NCI-H2227 treated with DMSO at 0.1 percent for 48 hours (cell line): ENCODE measurements at regions not wholly inside any gene's neighbourhood (a gene's known extent, or its start where the extent isn't known, plus 50 kb on each side); places are given as distances from the start of the nearest gene placed in this dataset.
"Not testable (repeated sequence)": the region's sequence is repeated elsewhere in the genome, so short reads cannot be mapped to it uniquely, and the experiment has no call there.

Experiments used
- DNase-seq: peaks from one replicate; lab custom pipeline; 2025; lab: John Stamatoyannopoulos, UW

- no peak for DNase-seq
These were observed 256.0 kb downstream of the VAPA start for GRCh38 chr18:10169814-10170213.

- no peak for DNase-seq
These were observed 256.6 kb downstream of the VAPA start for GRCh38 chr18:10170375-10170774.

GRCh38 chr18:10175333-10175732 lies 261.5 kb downstream of the VAPA start:
- not testable (repeated sequence) for DNase-seq

- not testable (repeated sequence) for DNase-seq
These were observed 265.5 kb downstream of the VAPA start for GRCh38 chr18:10179326-10179725.

- no peak for DNase-seq
These were observed 268.3 kb downstream of the VAPA start for GRCh38 chr18:10182009-10182624.

GRCh38 chr18:10184776-10185175 lies 269.7 kb upstream of the APCDD1 start:
- no peak for DNase-seq

GRCh38 chr18:10188971-10189810 lies 265.2 kb upstream of the APCDD1 start:
- DNase-seq: no peak

GRCh38 chr18:10190564-10190963 lies 263.9 kb upstream of the APCDD1 start:
- DNase-seq: no peak

- no peak for DNase-seq
These were observed 261.0 kb upstream of the APCDD1 start for GRCh38 chr18:10193444-10193843.

- no peak for DNase-seq
These were observed 259.8 kb upstream of the APCDD1 start for GRCh38 chr18:10194592-10194991.

GRCh38 chr18:10195529-10195928 lies 258.9 kb upstream of the APCDD1 start:
- DNase-seq: no peak

- no peak for DNase-seq
These were observed 257.3 kb upstream of the APCDD1 start for GRCh38 chr18:10197097-10197496.

GRCh38 chr18:10201226-10201625 lies 253.2 kb upstream of the APCDD1 start:
- DNase-seq: no peak

- DNase-seq: no peak
These were observed 252.8 kb upstream of the APCDD1 start for GRCh38 chr18:10201659-10202058.

- no peak for DNase-seq
These were observed 251.6 kb upstream of the APCDD1 start for GRCh38 chr18:10202845-10203321.

GRCh38 chr18:10205151-10205550 lies 249.3 kb upstream of the APCDD1 start:
- DNase-seq: no peak

- no peak for DNase-seq
These were observed 246.6 kb upstream of the APCDD1 start for GRCh38 chr18:10207682-10208345.

- no peak for DNase-seq
These were observed 245.1 kb upstream of the APCDD1 start for GRCh38 chr18:10209302-10209701.

GRCh38 chr18:10210057-10210633 lies 244.3 kb upstream of the APCDD1 start:
- DNase-seq: no peak

- DNase-seq: no peak
These were observed 240.9 kb upstream of the APCDD1 start for GRCh38 chr18:10213526-10213925.

GRCh38 chr18:10215446-10215845 lies 239.0 kb upstream of the APCDD1 start:
- no peak for DNase-seq

GRCh38 chr18:10216791-10217190 lies 237.6 kb upstream of the APCDD1 start:
- DNase-seq: no peak

- DNase-seq: no peak
These were observed 237.2 kb upstream of the APCDD1 start for GRCh38 chr18:10217211-10217610.
